ENCODE measurements at regions not wholly inside any gene's neighbourhood (a gene's known extent, or its start where the extent isn't known, plus 50 kb on each side); places are given as distances from the start of the nearest gene placed in this dataset.

DNA sequence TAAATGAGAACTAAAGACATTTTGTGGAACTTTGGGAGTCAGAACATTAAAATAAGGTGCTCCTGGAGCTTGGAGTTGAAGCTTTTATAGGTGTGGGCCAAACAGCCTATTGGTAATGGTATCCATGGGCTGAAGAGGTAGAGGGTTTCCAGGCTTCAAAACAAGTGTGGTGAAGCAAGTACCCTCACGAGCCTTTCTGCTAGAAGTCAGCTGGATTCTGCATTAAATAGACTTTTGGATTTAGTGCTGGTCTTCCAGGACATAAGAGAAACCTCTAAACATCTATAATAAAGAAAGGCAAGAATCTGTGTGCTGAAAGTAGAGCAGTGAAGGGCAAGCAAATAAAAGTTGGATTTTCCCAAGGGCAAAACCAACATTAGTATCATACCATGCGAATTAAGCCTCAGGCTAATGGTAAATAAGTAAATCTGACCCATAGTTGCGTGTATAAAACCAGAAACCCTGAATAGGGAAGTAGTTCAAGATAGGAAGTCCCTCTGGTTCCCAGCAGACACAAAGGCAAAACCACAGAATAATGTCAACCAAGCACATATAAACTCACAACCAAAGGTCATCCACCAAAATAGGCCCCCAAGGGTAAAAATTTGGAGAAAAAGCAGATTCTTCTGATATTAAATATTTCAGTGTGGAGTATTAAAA is 306.3 kb downstream of the TLE4 start:
- DNase-seq (ENCODE audit: low spot score) = peak; percentile 15

DNA sequence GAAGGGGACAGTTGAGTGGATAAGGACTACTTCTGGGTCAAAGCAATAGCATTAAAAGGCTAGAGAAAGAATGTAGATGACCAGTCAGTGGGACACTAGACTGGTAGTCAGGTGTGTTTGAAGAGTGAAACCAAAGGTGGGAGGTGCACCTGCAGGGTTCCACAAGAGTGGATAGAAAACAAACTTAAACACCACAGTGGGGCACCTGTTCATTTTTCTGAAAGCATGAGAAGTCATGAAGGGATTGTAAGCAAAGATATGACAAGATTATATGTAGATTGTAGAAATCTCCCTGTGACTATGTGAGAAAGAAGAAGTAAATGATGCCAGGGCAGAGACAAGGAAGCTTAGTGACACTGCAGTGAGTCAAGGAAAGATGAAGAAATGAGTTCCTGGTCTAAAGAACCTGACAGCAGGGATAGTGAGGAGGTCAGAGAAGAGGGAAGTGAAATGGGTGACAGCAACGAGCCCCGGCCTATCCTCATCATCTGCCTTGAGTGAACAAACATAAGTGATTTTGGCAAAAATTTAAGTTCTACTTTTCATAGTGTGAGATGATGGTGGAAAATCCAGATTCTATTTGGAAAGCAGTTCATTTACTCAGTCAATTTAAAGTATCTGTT is 296.9 kb downstream of the TLE4 start:
- DNase-seq (ENCODE audit: low spot score) = peak; percentile 8

DNA sequence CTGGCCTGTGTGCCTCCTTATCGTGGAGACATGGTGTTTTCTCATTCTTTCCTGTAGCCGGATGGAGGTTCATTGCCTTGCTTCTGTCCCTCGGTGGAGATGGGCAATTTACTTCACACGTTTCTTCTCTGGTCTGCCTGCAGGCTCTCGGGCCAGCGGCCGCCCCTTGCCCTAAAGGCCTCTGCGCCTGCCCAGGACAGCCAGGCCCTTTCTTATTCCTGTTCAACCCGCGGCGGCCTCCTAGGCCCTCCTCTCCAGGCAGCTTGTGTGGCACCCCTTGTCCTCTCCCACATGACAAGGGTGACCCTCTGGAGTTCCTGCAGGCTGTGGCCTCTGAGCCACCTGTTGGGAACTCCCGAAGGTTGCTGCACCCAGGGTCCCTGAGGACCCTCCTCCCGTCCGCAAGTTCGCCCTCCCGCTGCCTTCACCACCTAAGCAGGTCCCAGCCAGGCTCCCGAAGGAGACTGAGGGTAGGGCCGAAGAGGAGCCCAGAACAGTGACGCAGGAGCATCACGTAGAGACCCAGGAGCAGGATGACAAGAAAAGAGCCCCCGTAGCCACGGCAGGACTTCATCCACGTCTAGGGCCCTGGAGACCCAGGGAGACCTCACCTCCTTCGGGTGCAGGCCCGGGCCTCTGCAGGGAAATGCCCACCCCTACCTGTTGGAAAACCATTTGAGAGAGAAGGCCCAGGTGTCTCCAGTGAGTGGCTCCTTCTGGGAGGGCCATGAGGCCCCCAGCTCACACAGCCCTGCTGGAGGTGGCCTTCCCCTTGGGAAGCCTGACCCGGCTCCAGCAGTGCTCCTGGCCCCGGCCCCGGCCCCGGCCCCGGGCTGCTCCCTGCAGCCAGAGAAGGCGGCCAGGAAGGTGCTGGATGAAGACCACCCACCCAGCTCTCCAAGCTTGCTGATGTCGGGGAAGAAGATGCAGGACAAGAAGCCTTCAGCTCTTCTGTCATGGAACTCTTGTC is 291.4 kb downstream of the TLE4 start:
- DNase-seq (ENCODE audit: low spot score) = no peak

DNA sequence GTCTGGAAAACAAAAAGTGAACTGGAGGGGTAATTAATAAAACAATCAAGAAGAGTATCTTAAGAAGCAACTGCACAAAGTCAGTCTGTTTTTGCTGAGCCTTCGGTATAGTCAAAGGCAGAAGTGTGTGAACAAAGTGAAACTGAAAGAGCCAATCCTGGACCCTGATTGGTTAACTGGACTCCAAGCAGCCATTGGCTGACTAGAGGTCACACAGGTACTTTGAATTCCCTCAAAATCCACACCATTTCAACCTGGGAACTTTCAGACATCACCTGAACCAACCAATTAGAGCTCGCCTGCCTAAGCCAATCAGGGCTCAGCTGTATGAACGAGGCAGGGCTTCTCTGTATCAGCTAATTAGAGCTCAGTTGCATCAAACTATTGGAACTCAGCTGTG is 286.7 kb downstream of the TLE4 start:
- peak; percentile 59 for DNase-seq (ENCODE audit: low spot score)

DNA sequence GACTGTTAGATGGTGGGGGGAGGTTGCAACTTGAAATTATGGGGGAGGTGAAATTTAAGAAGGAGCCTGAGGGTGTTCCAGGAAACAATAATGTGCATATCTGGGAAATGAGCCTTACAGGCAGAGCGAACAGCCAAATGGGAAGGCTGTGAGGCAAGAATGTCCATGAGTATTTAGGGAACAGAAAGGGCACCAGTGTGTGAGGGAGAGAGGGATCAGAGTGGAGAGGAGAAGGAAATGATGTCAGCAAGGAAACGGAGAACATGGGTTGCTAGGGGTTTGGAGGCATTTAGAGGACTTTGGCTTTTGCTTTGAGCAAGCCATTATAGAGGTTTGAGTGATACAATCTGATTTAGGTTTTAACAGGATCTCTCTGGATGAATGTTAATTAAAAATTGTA is 285.4 kb downstream of the TLE4 start:
- no peak for DNase-seq (ENCODE audit: low spot score)

DNA sequence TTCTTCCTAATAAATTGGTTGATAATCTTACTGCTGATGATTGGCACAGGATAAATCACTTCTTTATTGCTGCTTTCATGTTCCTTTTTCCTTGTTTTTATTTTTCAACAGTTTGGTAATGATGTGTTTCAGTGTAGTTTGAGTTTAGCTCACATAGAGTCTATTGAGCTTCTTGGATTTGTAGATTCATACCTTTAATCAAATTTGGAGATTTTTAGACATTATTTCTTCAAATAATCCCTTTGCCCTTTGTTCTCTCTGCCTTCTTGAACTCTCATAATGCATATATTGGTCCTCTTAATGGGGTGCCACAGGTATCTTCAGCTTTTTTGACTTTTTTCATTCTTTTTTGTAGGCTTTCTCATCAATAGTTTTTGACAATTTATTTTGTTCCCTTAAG is 275.3 kb downstream of the TLE4 start:
- no peak for DNase-seq (ENCODE audit: low spot score)

DNA sequence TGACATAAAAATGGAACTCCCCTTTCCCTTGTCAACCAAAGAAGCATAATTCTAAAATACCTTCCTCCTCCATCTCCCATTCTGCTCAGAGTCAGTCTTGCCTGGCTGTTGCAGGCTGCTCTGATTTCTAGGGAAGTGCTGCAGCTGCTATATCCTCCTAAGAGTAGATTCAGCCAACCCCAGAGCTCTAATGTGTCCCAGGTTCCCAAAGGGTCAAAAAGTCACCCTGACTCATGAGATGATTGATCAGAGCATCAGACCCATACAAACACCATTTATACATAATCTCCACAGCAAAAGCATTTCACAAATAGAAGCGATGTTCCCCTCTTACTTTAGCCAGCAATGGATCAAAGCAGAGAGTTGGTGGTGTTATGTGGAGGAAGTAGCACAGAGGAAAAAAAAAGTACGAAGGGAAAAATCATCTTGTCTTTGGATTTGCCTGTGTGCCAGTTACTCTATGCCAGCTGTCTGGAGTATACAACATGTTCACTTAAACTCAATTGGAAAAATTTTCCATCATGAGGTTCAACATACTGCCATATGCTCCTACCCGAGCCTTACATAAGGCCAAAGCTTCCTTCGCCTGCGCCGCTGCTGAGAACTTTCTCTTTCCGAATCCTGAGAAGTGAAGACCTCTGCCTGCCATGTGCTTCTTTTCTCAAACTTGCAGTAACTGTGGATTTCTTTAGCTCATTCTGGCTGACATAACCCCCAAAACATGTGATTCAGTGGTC is 258.0 kb downstream of the TLE4 start:
- no peak for DNase-seq (ENCODE audit: low spot score)

DNA sequence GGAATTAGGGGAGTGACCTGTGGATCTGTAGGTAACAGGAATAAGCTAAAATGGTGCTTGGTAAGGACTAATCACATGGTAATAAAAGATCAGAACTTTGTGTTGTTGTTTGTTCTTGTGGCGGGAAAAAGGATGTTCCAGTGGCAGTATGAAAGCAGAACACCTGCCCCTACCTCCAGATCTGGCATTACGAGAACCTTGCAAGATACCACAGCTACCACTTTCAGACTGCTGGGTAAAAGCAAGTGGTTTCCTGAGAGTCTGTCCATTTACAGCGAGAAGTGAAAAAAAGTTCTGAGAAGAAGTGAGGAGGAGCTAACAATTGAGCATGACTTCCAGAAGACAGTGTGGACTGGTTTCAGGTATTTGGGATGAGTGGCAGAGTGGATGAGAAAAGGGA is 252.5 kb downstream of the TLE4 start:
- DNase-seq (ENCODE audit: low spot score) = no peak

DNA sequence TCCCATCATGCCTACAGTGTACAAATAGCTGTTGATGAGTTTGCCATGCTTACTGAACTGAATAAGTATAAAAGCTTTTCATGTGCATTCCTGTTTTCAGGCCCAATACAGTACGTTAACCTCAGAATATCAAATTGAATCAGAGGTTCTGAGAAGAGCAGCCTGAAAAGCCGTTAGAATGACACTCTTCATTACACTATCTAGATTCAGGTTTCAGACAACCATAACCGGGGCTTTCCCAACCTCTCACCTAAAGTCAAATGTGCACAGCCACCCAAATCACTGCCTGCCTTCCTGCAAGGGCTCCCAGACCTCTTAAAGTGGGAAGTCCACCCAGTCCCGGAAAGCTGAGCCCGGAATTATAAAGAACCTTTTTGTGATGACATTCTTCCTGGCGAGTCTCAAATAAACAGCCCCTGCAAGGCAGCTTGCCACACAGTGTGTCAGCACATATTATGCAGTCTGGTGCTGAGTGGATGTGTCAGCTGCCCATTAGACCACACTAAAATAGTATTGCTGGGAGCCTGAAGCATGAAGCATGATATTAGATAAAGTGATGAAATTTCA is 245.8 kb downstream of the TLE4 start:
- DNase-seq (ENCODE audit: low spot score) = no peak

DNA sequence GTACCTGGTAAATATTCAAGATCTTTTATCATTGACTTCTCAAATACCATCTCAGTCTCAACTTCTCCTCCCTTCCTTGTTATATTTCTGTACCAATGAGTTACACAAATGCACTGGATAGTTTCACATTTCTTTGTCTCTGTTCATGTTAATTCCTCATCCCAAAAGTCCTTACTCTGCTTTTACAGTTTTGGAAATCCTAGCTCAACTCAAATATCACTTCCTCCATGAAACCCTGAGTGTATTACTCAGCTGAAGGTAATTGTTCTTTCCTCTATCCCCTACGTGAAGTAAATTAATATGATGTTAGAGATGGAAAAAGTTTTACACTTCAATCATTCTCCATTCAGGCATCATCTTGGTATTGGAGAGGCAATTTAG is 241.5 kb downstream of the TLE4 start:
- no peak for DNase-seq (ENCODE audit: low spot score)

DNA sequence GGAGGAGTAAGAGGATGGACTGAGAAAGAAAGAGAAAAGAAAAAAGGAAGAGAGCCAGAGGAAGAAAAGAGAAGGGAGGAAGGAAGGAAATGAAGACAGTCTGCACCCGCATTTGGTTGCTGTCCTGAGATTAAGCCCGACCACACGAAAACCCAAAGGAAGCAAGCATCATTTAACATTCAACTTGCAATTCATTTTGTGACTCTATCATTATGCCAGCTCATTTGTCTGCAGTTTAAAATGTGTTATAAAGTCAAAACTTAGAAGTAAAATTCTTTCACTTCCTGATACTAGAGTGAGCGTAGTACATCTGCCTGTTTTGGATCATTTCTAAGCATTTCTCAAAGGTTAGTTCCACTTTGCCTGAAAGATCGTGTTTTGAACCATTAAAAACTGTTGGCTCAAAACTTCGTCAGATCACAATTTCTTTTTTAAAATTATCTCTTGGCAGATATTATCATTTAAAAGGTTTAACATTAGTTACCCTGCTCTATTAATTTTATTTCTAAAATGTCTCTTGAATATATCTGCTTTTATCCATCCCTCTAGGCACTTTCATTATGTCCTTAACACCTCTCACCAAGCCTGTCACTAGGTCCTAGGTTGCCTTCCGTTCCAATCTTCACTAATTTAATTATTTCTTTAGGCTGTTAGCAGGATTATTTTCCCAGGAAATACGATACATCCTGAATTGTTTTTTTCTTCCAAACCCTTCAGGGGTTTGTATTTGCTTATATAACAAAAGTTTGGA is 240.9 kb downstream of the TLE4 start:
- DNase-seq (ENCODE audit: low spot score) = no peak

DNA sequence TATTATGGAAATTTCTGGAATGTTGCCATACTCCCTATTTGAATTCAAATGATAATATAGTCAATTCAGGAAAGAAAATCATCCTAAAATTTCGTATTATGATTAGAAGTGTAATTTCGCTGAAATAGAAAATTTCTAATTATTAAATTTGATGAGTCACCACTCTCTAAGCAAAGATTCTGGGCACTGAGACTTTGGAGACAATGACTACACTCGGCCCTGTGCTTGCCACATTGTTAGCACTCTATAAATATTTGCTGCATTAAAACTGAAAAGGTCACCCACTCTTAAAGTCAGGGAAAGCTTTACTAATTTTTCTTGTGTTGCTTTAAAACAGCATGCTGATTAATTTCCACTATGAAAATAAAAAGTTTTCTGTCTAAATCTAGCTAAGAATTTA is 240.3 kb downstream of the TLE4 start:
- DNase-seq (ENCODE audit: low spot score) = no peak

DNA sequence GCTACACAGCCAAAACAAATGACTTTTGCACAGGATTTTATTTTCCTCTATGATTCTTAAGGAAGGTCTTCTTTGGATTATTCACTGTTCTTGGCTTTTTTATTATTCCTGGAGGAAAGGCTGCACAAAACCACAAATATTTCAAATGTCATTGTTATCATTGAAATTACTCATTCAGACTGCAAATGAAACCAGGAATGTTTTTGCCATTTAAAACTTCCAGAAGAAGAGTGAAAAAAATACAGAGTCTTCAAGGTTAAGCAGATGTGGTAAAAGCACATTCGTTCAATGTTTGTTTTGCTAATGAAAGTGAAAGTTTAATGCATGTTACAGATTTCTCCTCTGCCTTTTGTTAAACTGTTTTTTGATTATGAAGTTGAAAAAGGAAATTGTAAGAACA is 238.2 kb downstream of the TLE4 start:
- no peak for DNase-seq (ENCODE audit: low spot score)

DNA sequence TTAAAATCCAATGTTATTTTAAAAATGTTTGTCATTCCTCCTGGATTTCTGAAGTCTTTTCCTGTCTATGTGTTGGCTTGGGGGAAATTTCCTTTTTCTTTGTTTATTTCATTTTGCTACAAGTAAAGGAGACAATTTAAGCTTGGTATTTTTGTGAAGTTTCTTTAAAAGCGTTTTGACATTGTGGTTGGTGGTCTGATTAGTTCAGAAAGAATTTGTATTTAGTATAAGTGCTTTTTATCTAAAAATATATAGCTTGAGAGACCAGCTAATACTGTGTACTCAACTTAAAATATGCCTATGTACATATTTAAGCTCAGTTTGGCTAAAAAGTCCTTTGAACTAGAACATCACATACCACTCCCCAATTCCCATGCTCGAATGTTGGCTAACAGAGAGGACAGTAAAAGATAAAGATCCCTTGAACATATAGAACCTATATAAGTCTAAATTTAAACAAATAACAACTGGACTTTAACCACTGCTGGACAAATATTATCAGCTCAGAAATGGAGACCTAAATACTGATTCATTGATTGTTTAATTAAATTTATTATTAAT is 237.6 kb downstream of the TLE4 start:
- DNase-seq (ENCODE audit: low spot score) = no peak

DNA sequence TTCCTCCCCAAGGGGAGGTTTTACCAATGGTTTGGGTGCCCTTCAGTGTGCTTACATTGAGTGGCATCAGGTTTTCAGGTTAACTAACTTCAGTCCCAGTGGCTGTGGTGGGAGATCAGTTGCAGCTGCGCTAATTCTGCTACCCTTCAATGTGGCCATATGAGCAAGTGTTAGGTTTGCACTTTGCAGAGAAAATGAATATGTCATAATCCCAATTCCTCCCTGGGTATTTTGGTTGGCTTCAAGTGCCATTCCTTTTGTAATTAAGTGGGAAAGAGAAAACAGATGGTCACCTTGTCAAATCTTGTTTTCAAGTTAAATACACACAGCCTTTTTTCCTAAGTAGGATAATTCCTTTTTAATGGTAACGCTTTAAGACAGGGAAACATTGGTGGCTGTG is 236.2 kb downstream of the TLE4 start:
- DNase-seq (ENCODE audit: low spot score) = no peak

DNA sequence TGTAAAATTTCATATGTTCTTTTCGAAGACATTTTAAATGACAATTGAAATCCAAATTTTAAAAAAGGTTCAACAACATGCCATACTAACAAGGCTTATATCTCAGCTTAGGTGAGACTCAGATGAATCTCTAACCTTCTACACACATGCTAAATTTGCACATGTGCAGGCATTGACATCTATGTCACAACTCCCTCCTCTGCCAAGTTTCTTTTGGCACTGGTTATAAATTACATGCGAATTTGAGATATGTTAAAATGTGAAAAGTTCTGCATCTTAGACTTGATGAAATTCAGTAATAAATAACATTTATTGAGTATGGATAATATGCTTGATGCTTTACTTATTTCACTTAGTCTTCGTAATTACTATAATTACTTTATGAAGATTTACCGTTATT is 234.3 kb downstream of the TLE4 start:
- DNase-seq (ENCODE audit: low spot score) = no peak

DNA sequence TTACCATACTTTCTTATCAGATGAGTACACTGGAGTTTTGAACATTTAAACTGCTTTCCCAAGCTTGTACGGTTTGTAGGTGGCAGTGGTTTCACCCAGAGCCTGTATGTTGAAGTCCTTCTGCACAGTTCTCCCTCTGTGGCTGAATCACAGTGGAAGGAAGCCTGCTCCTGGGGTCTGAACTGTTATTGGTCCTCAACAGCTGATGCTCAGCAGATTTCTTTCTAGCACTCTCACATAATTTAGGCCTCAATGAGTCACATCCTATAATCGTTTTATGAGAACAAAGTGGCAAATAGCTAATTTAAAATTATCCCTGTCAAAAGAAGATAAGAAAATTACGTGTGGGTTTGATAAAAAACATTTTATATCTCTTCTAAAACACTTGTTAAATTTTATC is 229.7 kb downstream of the TLE4 start:
- DNase-seq (ENCODE audit: low spot score) = no peak

DNA sequence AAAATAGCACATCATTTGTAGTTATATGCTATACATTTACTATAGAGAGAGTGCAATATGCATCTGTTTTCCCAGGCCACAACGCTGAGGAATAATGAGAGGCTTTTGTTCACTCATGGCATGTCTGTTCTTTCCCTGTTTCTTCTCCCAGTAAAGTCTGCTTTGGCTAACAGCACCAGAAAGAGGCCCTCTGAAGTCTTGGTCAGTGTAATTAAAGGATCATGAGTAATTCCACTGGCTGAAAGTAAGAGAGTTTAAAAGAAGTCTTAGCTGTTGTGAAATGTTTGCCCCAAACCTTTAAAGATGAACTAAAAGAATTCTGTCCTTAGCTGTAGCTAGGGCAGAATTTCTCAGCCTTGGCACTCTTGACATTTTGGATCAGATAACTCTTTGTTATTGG is 228.8 kb downstream of the TLE4 start:
- no peak for DNase-seq (ENCODE audit: low spot score)

DNA sequence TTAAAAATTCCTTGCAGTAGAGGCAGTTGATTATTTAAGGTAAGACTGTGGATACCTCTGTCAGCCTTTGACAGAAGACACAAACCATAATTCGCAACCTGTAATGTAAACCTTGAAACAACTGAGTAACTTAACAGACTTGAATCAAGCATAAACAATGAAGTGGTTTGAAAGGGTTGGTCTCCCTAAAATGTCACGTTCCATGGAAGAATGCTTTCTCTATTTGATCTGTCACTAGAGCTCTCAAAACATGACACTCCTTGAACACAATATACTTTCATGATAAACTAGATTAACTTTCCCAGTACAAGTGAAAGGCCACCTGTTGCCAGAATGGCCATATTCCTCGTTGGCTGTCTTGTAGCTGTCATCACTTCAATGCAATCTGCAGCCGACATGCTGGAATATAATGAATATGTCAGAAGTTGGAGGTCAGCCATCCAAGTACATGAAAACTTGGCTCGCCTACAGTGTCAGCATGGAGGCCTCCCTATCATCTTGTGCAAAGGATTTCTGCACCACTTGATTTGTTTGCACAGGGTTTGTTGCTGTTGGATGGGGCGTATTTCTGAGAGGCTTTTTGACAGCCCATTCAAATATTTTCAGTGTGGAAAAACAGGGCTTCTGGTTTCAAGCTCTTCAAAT is 228.0 kb downstream of the TLE4 start:
- DNase-seq (ENCODE audit: low spot score) = no peak

DNA sequence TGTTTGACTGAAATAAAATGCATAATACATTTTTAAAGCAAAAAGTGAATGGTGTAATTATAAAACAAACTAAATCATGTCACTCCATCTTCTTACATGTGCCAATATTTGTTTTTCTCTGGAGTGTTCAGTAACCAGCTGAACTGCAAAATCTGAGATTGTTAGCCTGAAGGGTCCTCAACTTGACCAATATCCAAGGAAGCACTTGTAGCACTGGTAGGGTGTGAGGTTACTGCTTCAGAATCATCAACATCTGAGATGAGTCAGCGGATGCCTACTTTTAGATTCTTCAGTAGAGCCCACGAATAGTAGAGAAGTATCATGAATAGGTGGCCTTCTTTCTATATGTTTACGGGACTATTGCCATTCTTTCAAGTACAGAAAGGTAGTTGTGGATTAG is 226.7 kb downstream of the TLE4 start:
- DNase-seq (ENCODE audit: low spot score) = no peak

DNA sequence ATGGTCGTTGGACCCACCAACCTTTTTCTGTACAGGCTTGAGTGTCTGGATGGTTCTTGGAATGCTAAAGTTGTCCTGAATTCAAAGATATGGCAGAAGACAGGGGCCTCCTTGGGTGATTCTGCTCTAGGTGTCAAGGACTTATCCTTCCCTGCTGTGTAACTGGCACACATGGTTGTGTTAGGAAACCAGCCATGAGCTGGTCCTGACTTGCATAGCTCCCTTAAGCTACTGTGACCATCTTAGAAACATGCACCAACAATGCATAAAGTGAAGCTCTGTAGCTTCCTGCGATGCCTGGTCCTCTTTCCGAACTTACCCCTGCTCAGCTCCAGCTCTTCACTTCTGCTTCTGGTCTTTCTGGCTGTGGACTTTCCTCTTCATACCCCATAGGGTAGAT is 224.6 kb downstream of the TLE4 start:
- no peak for DNase-seq (ENCODE audit: low spot score)
